HG03095 (cell line): ENCODE measurements at regions not wholly inside any gene's neighbourhood (a gene's known extent, or its start where the extent isn't known, plus 50 kb on each side); places are given as distances from the start of the nearest gene placed in this dataset.
"Not testable (repeated sequence)": the region's sequence is repeated elsewhere in the genome, so short reads cannot be mapped to it uniquely, and the experiment has no call there.

Experiments used
- ATAC-seq: cut with Tn5 transposase; IDR thresholded peaks from one replicate; pipeline ENCODE4 v1.9.1; 2021; ENCODE audit warnings: moderate library complexity; ENCODE audit not compliant: unreplicated experiment

DNA sequence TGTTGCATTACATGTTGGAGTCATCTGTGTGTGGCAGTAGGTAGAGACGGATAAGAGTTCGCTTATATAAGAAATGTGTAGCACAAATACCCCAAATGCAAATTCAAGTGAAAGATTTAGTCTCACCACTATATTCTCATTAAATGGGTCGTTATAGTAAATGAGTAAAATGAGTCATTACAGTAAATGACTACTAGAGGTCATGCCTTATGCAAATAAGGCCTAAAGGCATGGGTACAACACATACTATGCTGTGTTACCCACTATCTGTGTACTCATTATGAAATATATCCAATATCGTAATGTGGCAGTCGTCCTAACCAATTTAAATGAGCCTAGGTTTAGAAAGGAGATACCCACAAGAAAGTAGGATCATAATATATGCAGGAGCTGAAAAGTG, 1603.1 kb downstream of the C4orf33 start:
- no peak for ATAC-seq

DNA sequence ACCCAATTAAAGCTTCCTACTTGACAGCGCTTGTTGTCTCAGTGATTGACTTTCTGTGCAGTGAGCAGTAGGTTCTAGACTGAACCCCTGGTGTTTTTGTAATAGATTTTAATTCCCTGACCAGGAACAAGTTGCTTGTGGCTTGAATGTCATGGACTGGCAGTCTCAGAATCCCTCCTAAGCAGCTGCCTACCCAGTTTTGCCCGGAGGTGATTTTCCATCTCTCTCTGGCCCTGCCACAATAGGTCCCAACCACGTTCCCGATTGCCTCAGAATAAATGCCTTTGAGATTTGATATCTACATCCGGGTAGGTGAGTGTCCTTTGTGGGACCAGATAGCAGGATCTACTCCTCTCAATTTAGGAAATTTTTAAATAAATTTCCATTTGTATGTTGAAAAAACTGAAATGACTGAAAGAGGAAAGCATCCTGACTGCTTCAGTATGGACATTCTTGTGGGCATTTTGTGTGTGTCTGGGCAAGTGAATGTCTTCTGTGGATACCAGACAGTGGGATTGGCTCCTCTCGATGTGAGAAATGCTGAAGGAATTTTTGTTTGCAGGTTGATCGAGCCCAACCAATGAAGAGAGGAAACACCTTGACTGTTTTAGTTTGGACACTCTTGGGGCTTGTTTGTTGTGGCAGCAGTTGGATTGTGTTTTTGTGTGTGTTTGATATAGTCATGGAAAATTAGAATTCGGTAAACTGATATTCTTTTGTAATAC, 1607.4 kb downstream of the C4orf33 start:
- ATAC-seq = no peak

DNA sequence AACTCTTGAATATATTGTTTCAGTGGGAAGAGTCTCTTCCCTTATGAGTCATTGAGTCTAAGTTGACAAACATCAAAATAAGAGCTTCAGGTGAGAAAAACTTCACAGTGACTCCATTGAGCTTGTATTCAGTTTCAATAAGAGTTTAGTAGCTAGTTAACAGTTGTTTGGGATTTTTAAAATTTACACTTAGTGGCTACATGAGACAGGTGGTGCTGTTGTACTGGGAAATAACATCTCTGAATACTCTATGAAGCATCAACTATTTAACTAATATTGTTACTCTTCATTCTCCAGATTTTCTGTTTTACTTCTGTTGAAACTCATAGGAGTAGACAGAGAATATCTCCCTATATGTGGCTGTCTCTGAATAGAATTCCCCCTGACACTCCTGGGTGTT, 1609.1 kb downstream of the C4orf33 start:
- ATAC-seq = no peak

DNA sequence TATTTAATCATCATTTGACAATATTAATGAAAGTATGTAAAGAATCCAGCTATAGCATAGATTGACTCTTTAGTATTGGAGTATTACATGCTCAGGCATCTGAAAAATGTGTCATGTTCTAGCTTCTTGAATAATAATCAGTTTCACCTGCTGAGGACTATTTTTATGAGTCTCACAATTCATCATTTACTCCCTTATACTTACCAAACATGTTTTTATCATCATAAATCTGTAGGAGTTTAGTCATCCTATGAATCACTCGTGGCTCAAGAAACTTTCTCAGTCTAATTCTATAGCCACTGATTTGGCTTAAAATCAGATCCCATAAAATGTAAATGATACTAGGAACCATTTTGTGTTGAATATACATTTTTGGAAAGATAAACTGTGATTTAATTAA, 1616.1 kb downstream of the C4orf33 start:
- no peak for ATAC-seq

DNA sequence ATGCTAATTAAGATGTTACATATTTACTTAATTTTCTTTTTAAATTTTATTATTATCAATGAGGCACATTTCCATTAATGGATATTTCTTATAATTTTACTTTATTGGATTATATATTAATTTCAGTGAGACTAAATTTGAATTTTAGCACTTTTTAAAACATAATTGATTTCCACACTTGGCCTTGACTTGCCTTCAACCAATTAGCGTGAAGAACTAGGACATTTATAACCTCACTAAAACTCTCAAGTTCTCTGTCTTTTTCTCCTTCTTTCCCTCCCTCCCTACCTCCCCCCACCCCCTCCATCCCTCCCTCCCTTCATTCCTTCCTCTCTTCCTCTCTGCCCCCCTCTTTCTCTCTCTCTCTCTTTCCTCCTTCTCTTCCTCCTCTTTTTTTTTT, 1618.1 kb downstream of the C4orf33 start:
- no peak for ATAC-seq

DNA sequence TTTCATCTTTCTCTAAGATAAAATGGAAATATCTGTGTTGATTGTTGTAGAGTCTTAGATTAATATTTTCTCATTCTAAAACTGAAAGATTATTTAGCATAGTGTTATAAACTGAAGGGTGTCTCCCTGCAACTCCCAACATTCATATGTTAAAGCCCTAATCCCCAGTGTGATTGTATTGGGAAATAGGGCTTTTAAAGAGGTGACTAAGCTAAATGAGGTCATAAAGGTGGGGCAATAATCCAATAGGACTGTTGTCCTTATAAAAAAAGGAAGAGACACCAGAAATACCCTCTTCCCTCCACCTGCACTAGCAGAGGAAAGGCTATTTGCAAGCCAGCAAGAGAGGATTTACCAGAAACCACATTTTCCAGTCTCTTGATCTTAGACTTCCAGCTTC, 1626.4 kb downstream of the C4orf33 start:
- ATAC-seq = no peak

GRCh38 chr4:130736436-130737185, 1640.7 kb downstream of the C4orf33 start:
- ATAC-seq = no peak

DNA sequence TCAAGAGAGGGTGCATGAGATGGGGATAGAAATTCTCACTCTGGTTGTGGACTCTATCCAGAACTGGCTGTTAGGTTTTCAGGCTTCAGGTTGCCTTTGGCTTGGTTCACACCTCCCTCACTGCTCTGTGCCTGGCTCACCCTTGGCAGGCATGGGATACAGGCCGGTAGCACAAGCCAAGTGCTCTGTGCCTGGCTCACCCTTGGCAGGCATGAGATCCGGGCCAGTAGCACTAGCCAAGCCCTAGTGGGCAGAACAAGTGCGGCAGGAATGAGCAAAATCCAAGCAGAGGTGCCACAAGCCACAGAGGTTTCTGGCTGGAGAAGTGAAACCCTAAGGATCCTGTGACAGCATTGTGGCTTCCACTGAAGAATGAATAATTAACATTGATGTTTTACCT, 1642.3 kb downstream of the C4orf33 start:
- ATAC-seq = no peak

- ATAC-seq = no peak
Observed at GRCh38 chr4:130747842-130748241, 1651.9 kb downstream of the C4orf33 start.

DNA sequence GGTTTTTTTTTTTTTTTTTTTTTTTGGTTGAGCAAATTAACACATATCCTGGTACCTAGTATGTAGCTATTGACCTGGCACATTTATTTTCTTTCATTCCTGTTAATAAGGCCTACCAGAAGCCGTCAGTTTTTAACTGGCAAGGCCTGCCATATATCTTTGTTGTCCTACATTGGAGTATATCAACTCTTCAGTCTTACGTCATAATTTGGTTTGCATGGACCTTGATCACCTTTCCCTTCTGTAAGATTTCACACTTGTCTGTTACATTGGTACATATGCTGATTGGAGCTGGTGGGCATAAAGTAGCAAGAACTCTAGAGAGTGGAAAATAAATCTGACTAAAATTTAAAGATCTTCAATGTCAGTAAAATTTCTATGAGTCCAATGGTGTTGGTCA, 1658.0 kb downstream of the C4orf33 start:
- ATAC-seq = no peak

DNA sequence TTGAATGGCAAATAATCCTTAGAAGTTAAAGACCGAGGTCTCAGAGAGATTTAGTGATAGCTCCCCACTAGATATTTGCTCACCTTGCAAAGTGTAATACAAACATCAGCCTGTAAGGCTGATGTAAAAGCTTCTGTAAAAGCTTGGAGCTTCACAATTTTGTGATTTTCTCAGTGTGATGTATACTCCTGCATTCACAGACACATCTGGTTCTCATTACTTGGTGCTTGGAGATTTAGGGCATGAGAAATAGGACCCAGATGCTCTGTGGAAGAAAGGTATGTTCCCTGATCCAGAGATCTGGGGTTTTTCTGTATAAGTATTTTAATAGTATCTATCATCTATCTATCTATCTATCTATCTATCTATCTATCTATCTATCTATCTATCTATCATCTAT, 1664.3 kb downstream of the C4orf33 start:
- ATAC-seq = no peak

DNA sequence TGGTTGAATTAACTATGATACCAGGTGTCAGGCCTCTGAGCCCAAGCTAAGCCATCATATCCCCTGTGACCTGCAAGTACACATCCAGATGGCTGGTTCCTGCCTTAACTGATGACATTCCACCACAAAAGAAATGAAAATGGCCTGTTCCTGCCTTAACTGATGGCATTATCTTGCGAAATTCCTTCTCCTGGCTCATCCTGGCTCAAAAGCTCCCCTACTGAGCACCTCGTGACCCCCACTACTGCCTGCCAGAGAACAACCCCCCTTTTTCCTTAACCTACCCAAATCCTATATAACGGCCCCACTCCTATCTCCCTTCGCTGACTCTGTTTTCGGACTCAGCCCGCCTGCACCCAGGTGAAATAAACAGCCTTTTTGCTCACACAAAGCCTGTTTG, 1671.4 kb downstream of the C4orf33 start:
- not testable (repeated sequence) for ATAC-seq

DNA sequence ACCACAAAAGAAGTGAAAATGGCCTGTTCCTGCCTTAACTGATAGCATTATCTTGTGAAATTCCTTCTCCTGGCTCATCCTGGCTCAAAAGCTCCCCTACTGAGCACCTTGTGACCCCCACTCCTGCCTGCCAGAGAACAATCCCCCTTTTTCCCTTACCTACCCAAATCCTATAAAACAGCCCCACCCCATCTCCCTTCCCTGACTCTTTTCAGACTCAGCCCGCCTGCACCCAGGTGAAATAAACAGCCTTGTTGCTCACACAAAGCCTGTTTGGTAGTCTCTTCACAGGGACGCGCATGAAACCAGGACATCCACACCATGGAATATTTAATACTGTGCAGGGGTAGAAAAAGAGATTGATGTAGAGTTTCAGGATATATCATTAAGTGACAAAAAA, 1677.0 kb downstream of the C4orf33 start:
- not testable (repeated sequence) for ATAC-seq

- no peak for ATAC-seq
Observed at GRCh38 chr4:130808492-130808891, 1712.5 kb downstream of the C4orf33 start.

DNA sequence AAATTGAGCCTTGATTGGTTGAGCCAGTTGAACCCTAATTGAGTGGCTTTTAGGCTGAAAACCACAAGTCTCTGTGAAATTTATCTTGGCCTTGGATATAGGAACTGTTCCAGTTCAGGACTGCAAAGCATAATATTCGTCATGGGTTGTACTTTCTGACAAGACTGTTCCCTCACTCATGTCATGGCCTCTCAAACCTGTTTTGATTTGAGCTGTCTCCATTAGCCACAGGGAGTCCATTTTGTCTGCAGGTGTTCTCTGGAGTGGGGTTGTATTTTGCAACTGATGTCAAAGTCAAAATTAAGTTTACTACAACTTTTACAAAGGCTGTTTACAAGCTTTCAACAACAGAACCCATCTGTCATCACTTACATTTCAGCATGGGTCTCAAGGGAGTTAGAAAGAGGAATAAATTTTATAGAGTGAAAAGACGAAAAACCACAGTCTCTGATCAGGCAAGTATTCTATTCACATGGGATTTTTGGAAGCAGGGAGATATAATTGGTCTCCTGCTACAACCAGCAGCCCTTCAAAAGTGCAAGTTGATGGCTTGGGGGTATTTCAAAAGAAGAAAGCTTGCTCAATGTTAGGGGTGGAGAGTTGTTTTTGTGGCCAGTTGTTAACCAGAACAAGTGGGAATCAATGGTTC, 1716.3 kb downstream of the C4orf33 start:
- ATAC-seq = no peak

DNA sequence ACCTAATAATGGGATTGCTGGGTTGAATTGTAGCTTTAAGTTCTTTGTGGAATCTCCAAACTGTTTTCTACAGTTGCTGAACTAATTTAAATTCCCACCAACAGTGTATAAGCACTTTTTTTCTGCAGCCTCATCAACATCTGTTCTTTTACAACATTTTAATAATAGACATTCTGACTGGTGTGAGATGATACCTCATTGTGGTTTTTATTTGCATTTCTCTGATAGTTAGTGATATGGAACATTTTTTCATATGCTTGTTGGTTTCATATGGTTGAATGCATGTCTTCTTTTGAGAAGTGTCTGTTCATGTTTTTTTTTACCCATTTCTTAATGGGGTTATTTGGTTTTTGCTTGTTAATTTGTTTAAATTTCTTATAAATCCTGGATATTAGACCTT, 1718.9 kb downstream of the C4orf33 start:
- no peak for ATAC-seq

DNA sequence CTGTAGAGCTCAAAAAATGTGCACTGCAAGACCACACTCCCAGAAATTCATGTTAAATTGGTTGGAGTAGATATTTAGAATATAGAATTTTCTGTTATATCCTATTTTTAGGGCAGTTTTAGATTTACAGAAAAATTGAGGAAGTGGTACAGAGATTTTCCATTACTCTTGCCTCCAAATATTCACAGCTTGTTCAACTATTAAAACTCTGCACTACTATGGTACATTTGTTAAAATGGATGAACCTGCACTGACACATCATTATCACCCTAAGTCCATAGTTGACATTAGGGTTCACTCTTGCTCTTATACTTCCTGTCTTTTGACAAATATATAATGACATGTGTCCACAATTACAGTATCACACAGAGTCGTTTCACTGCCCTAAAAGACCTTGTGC, 1724.5 kb downstream of the C4orf33 start:
- no peak for ATAC-seq

DNA sequence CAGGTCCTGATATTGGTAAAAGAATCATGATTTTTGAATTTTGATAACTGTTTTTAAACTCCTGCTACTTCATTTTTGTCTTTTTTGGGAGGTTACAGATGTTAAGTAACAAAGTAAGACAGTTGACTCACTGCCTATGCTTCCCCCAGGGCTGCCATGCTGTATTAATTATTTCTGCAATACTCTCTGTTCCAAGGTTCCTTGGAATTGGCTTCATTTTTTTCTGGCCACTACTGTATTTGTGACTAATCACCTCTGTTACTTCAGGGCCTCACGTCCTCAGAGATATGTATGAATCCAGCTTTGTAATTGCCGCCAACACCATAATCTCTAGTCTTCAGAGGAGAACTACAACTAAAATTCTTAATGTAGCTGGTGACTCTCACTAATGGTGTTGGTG, 1729.3 kb downstream of the C4orf33 start:
- no peak for ATAC-seq

DNA sequence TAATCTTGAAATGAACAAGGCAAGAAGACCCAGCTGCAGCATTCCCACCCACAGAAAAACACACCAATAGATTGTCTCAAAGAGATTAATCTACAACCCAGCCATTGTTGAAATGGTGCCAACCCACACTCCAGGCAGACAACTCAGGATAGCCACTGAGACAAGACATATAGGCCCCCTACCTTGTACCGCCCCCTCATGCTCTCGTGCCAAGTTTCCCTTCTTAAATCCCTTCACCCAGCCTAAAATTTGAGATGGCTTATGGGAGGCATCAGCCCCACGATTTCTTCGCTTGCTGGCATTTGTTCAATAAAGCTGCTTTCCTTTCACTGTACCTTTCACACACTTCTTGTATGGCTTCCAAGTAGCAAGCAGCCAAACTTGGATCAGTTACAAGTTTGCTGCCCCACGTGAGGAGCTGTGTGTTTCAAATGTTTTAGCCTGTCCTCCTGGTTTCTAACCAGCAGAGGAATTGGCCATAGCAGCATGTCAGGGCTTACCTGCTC, 1754.1 kb downstream of the C4orf33 start:
- no peak for ATAC-seq

- no peak for ATAC-seq
Observed at GRCh38 chr4:130851107-130851506, 1755.2 kb downstream of the C4orf33 start.

- ATAC-seq = no peak
Observed at GRCh38 chr4:130851932-130852331, 1756.0 kb downstream of the C4orf33 start.

DNA sequence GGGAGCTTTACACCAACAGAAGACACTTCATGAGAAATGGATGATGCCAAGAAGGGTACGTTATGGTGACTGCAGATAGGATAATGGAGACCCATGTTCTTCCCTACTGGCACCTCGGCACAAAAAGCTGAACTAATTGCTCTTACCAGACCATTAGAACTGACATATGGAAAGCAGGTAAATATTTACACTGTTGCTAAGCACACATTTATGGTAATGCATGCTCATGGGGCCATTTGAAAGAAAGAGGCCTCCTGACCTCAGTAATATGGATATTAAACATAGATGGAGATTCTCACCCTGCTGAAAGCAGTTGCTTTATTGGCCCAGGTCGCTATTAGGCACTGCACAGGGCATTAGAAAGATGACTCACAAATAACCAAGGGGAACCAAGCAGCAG, 1759.6 kb downstream of the C4orf33 start:
- no peak for ATAC-seq
